ENCODE measurements at regions not wholly inside any gene's neighbourhood (a gene's known extent, or its start where the extent isn't known, plus 50 kb on each side); places are given as distances from the start of the nearest gene placed in this dataset.

- DNase-seq (ENCODE audit: low read depth) = no peak
Measured at GRCh38 chr2:66122516-66122915, 312.4 kb upstream of the MEIS1 start.

GRCh38 chr2:66121946-66122345, 313.0 kb upstream of the MEIS1 start:
- H3K4me3 ChIP-seq (replicated peaks; ENCODE audit: low read depth, low read length) = no peak overlapping the region

More at GRCh38 chr2:66122516-66122915, 312.4 kb upstream of the MEIS1 start:
- no peak overlapping the region for H3K4me3 ChIP-seq (replicated peaks; ENCODE audit: low read depth, low read length)
- TF ChIP-seq CTCF (IDR thresholded peaks at IDR 0.05; ENCODE audit: low read length, missing control alignments) = no peak

GRCh38 chr2:66113988-66114625, 320.8 kb upstream of the MEIS1 start:
- no peak for TF ChIP-seq CTCF (IDR thresholded peaks at IDR 0.05; ENCODE audit: low read length, missing control alignments)
- DNase-seq (ENCODE audit: low read depth) = no peak
- no peak overlapping the region for H3K4me3 ChIP-seq (replicated peaks; ENCODE audit: low read depth, low read length)

More at GRCh38 chr2:66121946-66122345, 313.0 kb upstream of the MEIS1 start:
- no peak for DNase-seq (ENCODE audit: low read depth)
- TF ChIP-seq CTCF (IDR thresholded peaks at IDR 0.05; ENCODE audit: low read length, missing control alignments) = no peak

GRCh38 chr2:66111706-66112105, 323.2 kb upstream of the MEIS1 start:
- no peak for DNase-seq (ENCODE audit: low read depth)
- no peak for TF ChIP-seq CTCF (IDR thresholded peaks at IDR 0.05; ENCODE audit: low read length, missing control alignments)
- no peak overlapping the region for H3K4me3 ChIP-seq (replicated peaks; ENCODE audit: low read depth, low read length)

- DNase-seq (ENCODE audit: low read depth) = no peak
- H3K4me3 ChIP-seq (replicated peaks; ENCODE audit: low read depth, low read length) = no peak overlapping the region
- no peak for TF ChIP-seq CTCF (IDR thresholded peaks at IDR 0.05; ENCODE audit: low read length, missing control alignments)
Measured at GRCh38 chr2:66110608-66111007, 324.3 kb upstream of the MEIS1 start.

GRCh38 chr2:66110086-66110485, 324.8 kb upstream of the MEIS1 start:
- no peak overlapping the region for H3K4me3 ChIP-seq (replicated peaks; ENCODE audit: low read depth, low read length)
- no peak for DNase-seq (ENCODE audit: low read depth)
- TF ChIP-seq CTCF (IDR thresholded peaks at IDR 0.05; ENCODE audit: low read length, missing control alignments) = no peak

GRCh38 chr2:66109419-66109818, 325.5 kb upstream of the MEIS1 start:
- DNase-seq (ENCODE audit: low read depth) = no peak
- TF ChIP-seq CTCF (IDR thresholded peaks at IDR 0.05; ENCODE audit: low read length, missing control alignments) = no peak
- no peak overlapping the region for H3K4me3 ChIP-seq (replicated peaks; ENCODE audit: low read depth, low read length)

Measured in fibroblast of pulmonary artery (primary cell).